GM20000 (cell line): ENCODE measurements at regions not wholly inside any gene's neighbourhood (a gene's known extent, or its start where the extent isn't known, plus 50 kb on each side); places are given as distances from the start of the nearest gene placed in this dataset.
A peak's percentile ranks its signal among the peaks of the same experiment; 100 is the strongest.

Experiments
- DNase-seq: peaks from one replicate; pipeline ENCODE4 v3.0.0; 2012; ENCODE audit warnings: low spot score
- TF ChIP-seq, protein P1 (sequence below): IDR thresholded peaks from 2 replicates; pipeline ENCODE4 v1.5.1; 2012; ENCODE audit warnings: mild to moderate bottlenecking, control low read depth; ENCODE audit errors: extremely low read depth, missing control alignments

DNA sequence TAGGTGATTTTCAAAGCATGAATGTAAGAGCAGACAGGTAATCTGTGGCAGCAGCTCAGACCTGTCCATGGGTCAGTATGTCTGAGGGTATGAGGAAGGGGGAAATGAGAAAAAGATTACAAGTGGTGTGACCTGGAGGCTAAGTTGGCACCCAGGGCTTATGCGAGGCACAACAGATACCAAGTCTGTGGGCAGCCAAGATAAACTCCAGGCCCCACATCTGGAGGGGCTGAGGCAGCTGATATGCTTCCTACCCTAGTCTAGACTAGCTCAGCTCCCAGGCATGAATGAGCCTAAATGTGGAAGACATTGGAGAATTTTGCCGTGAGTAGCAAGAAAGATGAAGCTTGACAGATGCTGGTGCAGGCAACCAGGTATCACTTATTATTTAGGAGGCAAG, 151.7 kb downstream of the PIK3R1 start:
- TF ChIP-seq, protein P1, sequence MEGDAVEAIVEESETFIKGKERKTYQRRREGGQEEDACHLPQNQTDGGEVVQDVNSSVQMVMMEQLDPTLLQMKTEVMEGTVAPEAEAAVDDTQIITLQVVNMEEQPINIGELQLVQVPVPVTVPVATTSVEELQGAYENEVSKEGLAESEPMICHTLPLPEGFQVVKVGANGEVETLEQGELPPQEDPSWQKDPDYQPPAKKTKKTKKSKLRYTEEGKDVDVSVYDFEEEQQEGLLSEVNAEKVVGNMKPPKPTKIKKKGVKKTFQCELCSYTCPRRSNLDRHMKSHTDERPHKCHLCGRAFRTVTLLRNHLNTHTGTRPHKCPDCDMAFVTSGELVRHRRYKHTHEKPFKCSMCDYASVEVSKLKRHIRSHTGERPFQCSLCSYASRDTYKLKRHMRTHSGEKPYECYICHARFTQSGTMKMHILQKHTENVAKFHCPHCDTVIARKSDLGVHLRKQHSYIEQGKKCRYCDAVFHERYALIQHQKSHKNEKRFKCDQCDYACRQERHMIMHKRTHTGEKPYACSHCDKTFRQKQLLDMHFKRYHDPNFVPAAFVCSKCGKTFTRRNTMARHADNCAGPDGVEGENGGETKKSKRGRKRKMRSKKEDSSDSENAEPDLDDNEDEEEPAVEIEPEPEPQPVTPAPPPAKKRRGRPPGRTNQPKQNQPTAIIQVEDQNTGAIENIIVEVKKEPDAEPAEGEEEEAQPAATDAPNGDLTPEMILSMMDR: no peak
- no peak for DNase-seq

DNA sequence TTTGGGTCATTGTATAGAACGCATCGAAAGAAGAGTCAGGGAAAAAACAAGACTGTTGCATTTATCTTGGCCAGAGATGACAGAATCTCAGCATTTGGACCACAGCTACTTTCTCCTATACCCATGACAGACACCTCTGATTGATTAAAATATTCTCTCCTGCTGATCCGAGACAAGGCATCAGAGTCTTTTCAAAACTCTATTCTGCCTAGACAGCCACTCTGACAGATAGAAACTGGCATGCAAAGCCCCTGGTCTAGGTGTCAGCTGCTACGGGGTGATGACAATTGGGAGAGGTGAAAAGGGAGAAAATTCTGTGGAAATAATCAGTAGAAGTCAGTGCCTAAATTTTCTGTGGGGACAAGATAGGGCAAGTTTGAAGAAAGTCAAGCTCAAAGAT, 152.2 kb downstream of the PIK3R1 start:
- TF ChIP-seq, protein P1: no peak

DNA sequence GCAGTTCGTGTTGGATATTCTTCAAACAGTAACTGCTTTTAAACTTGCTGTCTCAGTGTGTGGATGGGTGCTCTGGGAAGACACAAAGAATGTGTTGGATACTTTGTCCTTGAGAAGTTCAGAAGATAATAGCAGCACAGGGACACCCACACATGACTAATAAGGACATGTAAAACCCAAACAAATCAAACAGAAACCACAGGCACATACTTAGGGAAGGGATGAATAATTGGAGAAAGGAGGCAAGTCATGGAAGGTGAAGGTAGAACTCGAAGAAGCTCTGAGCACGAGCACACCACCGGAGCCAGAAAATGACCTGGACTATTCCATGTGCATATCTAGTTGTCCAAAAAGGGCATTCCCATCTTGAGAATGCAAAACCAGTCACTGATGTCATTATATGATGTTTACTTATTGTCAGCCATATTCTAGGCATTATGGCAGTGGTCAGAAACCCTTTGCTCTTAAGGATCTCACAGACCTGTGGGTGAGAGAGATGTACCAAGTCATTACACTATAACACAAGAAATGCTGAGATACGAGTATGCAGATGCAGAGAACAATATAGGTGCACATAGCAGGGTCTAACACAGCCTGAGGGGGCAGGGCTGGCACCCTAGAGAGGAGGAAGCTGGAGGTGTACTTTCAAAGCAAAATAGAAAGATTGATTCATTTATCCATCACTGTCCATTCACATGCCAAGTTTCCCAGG, 152.9 kb downstream of the PIK3R1 start:
- DNase-seq: no peak
- TF ChIP-seq, protein P1: no peak

More for the DNA sequence above, 152.2 kb downstream of the PIK3R1 start:
- no peak for DNase-seq

DNA sequence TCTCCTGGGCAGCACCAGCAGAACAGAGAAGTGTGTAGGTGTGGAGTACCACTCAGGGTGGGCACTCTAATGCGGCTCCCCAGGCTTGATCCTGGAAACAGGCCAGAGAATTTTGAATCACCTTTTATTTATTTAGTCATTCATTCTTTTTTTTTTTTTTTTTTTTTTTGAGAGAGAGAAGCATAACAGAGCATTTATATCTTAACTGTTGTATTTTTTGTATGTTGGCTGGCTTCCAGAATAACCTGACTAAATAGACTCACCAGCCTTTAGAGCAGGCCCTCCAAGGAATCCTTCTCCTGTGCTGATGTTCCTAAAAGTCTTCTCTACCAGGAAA, 153.4 kb downstream of the PIK3R1 start:
- TF ChIP-seq, protein P1: no peak
- DNase-seq: no peak

DNA sequence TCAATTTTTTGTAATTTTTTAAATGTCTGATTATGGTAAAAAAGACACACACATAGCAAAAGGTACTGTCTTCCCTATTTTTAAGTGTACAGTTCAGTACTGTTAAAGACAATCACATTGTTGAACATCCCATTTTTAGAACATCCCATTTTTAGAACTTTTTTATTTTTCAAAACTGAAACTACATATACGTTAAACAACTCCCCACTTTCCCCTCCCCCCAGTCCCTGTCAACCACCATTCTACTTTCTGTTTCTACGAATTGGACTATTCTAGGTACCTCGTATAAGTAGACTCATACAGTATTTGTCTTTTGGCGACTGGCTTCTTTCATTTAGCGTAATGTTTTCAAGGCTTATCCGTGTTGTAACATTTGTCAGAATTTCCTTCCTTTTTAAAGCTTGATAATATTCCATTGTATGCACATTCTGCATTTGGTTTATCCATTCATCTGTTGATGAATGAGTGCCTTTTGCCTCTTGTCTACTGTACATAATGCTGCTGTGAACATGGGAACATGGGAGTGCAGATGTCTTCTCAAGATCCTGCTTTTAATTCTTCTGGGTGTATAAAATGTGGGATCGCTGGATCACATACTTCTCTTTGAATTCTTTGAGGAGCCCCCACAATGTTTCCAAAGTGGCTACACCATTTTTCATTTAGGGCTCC, 154.0 kb downstream of the PIK3R1 start:
- TF ChIP-seq, protein P1: no peak
- DNase-seq: peak; percentile 21

DNA sequence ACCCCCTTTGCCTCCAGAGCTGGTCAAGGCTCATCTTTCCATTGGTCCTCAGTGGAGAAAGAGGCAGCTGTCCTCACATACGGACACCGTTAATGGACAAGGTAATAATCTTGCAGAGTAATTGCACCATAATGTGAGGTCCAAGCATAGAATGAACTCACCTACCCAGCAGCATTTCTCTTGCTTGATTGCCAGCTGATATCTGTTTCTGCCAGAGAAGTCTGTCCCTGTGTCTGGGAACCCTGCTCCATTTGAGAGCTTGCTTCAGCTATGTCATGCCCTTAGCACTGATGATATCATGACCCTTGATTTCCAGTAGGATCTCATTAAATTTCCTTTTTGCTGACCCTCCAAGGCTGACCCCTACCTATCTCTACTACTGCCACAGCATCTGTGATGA, 154.6 kb downstream of the PIK3R1 start:
- TF ChIP-seq, protein P1: no peak
- DNase-seq: no peak

DNA sequence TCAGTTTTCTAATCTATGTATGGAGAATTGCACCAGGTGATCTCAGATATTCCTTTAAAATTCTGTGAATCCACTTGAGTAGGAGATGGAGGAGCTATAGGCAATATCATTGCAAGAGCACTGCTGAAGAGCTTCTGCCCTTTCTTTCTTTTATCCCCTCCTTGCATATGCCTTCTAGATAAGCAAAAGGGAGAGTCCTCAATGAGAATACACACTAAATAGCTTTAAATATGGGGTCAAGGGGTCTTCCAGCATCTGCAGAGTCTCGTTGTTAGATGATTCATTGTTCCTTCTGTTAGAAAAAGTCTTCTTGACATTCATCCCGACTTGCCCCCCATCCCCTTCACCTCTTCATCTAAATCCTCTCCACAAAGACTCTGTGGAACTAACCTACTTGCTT, 156.1 kb downstream of the PIK3R1 start:
- no peak for DNase-seq
- TF ChIP-seq, protein P1: no peak
